ENCODE measurements at regions not wholly inside any gene's neighbourhood (a gene's known extent, or its start where the extent isn't known, plus 50 kb on each side); places are given as distances from the start of the nearest gene placed in this dataset.

DNA sequence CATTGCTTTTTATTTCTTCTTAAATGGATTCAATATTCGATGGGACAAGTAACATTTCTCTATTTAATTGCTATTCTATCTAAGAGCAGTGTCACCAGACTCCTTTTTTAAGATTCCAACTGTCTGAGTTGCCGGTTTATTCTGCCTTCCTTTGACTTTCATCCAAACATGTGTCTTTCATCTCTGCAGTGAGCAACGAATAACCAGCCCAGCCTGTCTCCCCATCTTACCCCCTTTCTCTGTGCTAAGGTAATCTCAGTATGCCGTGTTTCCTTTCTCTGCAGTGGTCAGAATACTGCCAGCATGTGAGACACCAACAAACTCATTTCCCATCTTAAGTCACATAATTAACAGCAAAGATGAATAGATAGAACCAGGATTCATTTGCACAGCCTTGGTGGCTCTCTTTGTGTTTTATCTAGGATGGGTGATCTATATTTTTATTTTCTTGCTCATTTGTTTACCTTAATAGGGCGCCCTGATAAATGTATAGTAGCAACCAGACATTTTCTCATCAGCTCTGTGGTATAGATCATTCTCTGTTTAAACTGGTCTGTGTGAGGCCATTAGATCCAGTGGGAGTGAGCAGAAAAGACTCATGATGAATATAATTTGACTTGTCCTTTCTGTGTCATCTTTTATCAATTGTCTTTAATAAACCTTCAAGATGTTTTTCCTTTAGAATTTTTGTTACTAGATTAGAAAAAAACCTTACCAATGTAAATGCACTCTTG lies 394.8 kb upstream of the IGFBP7 start:
- TF ChIP-seq EZH2 (IDR thresholded peaks at IDR 0.05; ENCODE audit: borderline replicate concordance, low read length) = no peak
- TF ChIP-seq, protein P1, sequence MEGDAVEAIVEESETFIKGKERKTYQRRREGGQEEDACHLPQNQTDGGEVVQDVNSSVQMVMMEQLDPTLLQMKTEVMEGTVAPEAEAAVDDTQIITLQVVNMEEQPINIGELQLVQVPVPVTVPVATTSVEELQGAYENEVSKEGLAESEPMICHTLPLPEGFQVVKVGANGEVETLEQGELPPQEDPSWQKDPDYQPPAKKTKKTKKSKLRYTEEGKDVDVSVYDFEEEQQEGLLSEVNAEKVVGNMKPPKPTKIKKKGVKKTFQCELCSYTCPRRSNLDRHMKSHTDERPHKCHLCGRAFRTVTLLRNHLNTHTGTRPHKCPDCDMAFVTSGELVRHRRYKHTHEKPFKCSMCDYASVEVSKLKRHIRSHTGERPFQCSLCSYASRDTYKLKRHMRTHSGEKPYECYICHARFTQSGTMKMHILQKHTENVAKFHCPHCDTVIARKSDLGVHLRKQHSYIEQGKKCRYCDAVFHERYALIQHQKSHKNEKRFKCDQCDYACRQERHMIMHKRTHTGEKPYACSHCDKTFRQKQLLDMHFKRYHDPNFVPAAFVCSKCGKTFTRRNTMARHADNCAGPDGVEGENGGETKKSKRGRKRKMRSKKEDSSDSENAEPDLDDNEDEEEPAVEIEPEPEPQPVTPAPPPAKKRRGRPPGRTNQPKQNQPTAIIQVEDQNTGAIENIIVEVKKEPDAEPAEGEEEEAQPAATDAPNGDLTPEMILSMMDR (conservative IDR thresholded peaks at IDR 0.05 in 1 of 2, IDR thresholded peaks at IDR 0.05 in 1 of 2; ENCODE audit: extremely low read depth in 1 of 2, insufficient read depth in 1 of 2, low read depth in 1 of 2, low read length in 2 of 2) = no peak
